IMR-90 (cell line): ENCODE measurements at regions not wholly inside any gene's neighbourhood (a gene's known extent, or its start where the extent isn't known, plus 50 kb on each side); places are given as distances from the start of the nearest gene placed in this dataset.
A peak's percentile ranks its signal among the peaks of the same experiment; 100 is the strongest.

Source experiments
- ATAC-seq: fragments of 200-7000 bp; cut with Tn5 transposase; 2 replicates; pipeline ENCODE4 v1.9.1; 2020; ENCODE audit warnings: low read depth, mild to moderate bottlenecking, moderate library complexity
- BruUV-seq: library from RNA; stranded (reverse); fragments of 400-500 nt; replicated peaks from 2 replicates; lab custom pipeline; 2021; lab: Mats Ljungman, UMichigan
- CTCF ChIA-PET: fragments of 300-600 bp; formaldehyde crosslinking; extraction: SDS; loops from one replicate; lab custom pipeline; 2021; ENCODE audit warnings: antibody characterized with exemption; lab: Yijun Ruan, JAX
- POLR2A ChIA-PET: fragments of 300-600 bp; sonication (Branson Sonifier 250); formaldehyde crosslinking; loops from one replicate; lab custom pipeline; 2022; ENCODE audit warnings: antibody characterized with exemption; ENCODE audit not compliant: unreplicated experiment; lab: Charles Lee
- DNase-seq: peaks from one replicate; pipeline ENCODE4 v3.0.0; 2013
- H2AFZ ChIP-seq: replicated peaks from 2 replicates; pipeline ENCODE3; 2013; ENCODE audit warnings: low read length, mild to moderate bottlenecking; ENCODE audit not compliant: poor library complexity
- H2AK5ac ChIP-seq: 2 replicates; pipeline ENCODE4 v1.6.1; 2013; ENCODE audit warnings: low read depth, low read length, inconsistent platforms
- H2AK9ac ChIP-seq: replicated peaks from 2 replicates; pipeline ENCODE3; 2013; ENCODE audit warnings: mild to moderate bottlenecking, low read depth, low read length, moderate library complexity; ENCODE audit not compliant: poor library complexity
- H2BK120ac ChIP-seq: 2 replicates; pipeline ENCODE4 v1.6.1; 2013; ENCODE audit warnings: low read depth, low read length, inconsistent platforms
- H2BK15ac ChIP-seq: 3 replicates; pipeline ENCODE4 v1.6.1; 2013; ENCODE audit warnings: low read depth, low read length, inconsistent platforms
- H2BK20ac ChIP-seq: 2 replicates; pipeline ENCODE4 v1.6.1; 2013; ENCODE audit warnings: low read depth, mild to moderate bottlenecking, inconsistent platforms, low read length, moderate library complexity
- H2BK5ac ChIP-seq: 2 replicates; pipeline ENCODE4 v1.6.1; 2013; ENCODE audit warnings: mild to moderate bottlenecking, low read depth, low read length, inconsistent platforms; ENCODE audit not compliant: poor library complexity, severe bottlenecking
- H3K14ac ChIP-seq: replicated peaks from 2 replicates; pipeline ENCODE4 v1.6.1; 2013; ENCODE audit warnings: low read depth, low read length, inconsistent platforms
- H3K18ac ChIP-seq: 2 replicates; pipeline ENCODE4 v1.6.1; 2013; ENCODE audit warnings: low read depth, low read length, control low read depth
- H3K23ac ChIP-seq: 2 replicates; pipeline ENCODE4 v1.6.1; 2013; ENCODE audit warnings: low read depth, low read length, inconsistent platforms
- H3K27ac ChIP-seq: 2 replicates; pipeline ENCODE4 v1.5.1; 2013; ENCODE audit warnings: mild to moderate bottlenecking, control low read depth, low read length; ENCODE audit not compliant: insufficient read depth
- H3K27me3 ChIP-seq: 2 replicates; pipeline ENCODE4 v1.6.1; 2013; ENCODE audit warnings: low read length; ENCODE audit not compliant: control insufficient read depth, insufficient read depth
- H3K36me3 ChIP-seq: 2 replicates; pipeline ENCODE4 v1.6.1; 2013; ENCODE audit warnings: low read length, mixed read lengths; ENCODE audit not compliant: control insufficient read depth, insufficient read depth
- H3K4ac ChIP-seq: 2 replicates; pipeline ENCODE4 v1.6.1; 2013; ENCODE audit warnings: low read depth, low read length, inconsistent platforms
- H3K4me1 ChIP-seq: 2 replicates; pipeline ENCODE4 v1.6.1; 2013; ENCODE audit warnings: low read length, mixed read lengths; ENCODE audit not compliant: control insufficient read depth, insufficient read depth
- H3K4me2 ChIP-seq: 2 replicates; pipeline ENCODE4 v1.6.1; 2013; ENCODE audit warnings: low read depth, mild to moderate bottlenecking, control low read depth, low read length, moderate library complexity
- H3K4me3 ChIP-seq: 2 replicates; pipeline ENCODE4 v1.5.1; 2013; ENCODE audit warnings: low read depth, mild to moderate bottlenecking, control low read depth, low read length, moderate library complexity; ENCODE audit not compliant: insufficient read depth
- H3K56ac ChIP-seq: 2 replicates; pipeline ENCODE4 v1.6.1; 2013; ENCODE audit warnings: low read length, inconsistent platforms; ENCODE audit not compliant: insufficient read depth; ENCODE audit errors: extremely low read depth
- H3K79me1 ChIP-seq, 2 experiments: 2 replicates each; pipeline ENCODE4 v1.6.1; 2013; ENCODE audit warnings: low read length in 2 of 2, inconsistent platforms in 1 of 2, low read depth in 1 of 2
- H3K9ac ChIP-seq: 2 replicates; pipeline ENCODE4 v1.6.1; 2013; ENCODE audit warnings: low read depth, low read length, control low read depth
- H3K9me1 ChIP-seq: 2 replicates; pipeline ENCODE4 v1.6.1; 2013; ENCODE audit warnings: low read length, inconsistent platforms; ENCODE audit not compliant: insufficient read depth
- H3K9me3 ChIP-seq: 2 replicates; pipeline ENCODE4 v1.6.1; 2013; ENCODE audit warnings: low read length; ENCODE audit not compliant: control insufficient read depth, insufficient read depth
- H4K20me1 ChIP-seq: 2 replicates; pipeline ENCODE4 v1.6.1; 2013; ENCODE audit warnings: low read length, inconsistent platforms; ENCODE audit not compliant: insufficient read depth
- H4K5ac ChIP-seq: 2 replicates; pipeline ENCODE4 v1.6.1; 2013; ENCODE audit warnings: mild to moderate bottlenecking, low read depth, low read length, control low read depth
- H4K8ac ChIP-seq, 2 experiments: 2 replicates each; pipeline ENCODE4 v1.6.1; 2013; ENCODE audit warnings: low read depth in 2 of 2, low read length in 2 of 2, control low read depth in 1 of 2, inconsistent platforms in 1 of 2
- H4K91ac ChIP-seq: 2 replicates; pipeline ENCODE4 v1.6.1; 2013; ENCODE audit warnings: low read depth, low read length, inconsistent platforms; ENCODE audit not compliant: insufficient read depth
- BHLHE40 ChIP-seq: fragments of 150-350 bp; IDR thresholded peaks from 2 replicates; pipeline ENCODE4 v1.6.1; 2016; ENCODE audit warnings: mild to moderate bottlenecking, low read depth, low read length
- CEBPB ChIP-seq: IDR thresholded peaks from 2 replicates; pipeline ENCODE4 v1.6.1; 2012; ENCODE audit warnings: low read depth, low read length, improper control_type of control experiment
- CHD1 ChIP-seq: IDR thresholded peaks from 2 replicates; pipeline ENCODE4 v1.6.1; 2012; ENCODE audit warnings: low read depth, low read length, improper control_type of control experiment
- CTCF ChIP-seq: conservative IDR thresholded peaks from 2 replicates; pipeline ENCODE4 v1.5.1; 2012; ENCODE audit warnings: mild to moderate bottlenecking, low read depth, low read length, improper control_type of control experiment
- ELK1 ChIP-seq: fragments of 150-350 bp; IDR thresholded peaks from 2 replicates; pipeline ENCODE4 v1.6.1; 2016; ENCODE audit warnings: low read depth, mild to moderate bottlenecking, low read length, moderate library complexity, borderline replicate concordance
- FOS ChIP-seq: fragments of 150-350 bp; IDR thresholded peaks from 2 replicates; pipeline ENCODE4 v1.6.1; 2016; ENCODE audit warnings: low read depth, low read length
- MAFK ChIP-seq: IDR thresholded peaks from 2 replicates; pipeline ENCODE4 v1.6.1; 2012; ENCODE audit warnings: low read depth, low read length, improper control_type of control experiment
- MAZ ChIP-seq: IDR thresholded peaks from 2 replicates; pipeline ENCODE4 v1.6.1; 2012; ENCODE audit warnings: low read depth, mild to moderate bottlenecking, low read length, improper control_type of control experiment, moderate library complexity, borderline replicate concordance
- MXI1 ChIP-seq: IDR thresholded peaks from 2 replicates; pipeline ENCODE4 v1.6.1; 2012; ENCODE audit warnings: low read depth, mild to moderate bottlenecking, low read length, moderate library complexity, borderline replicate concordance
- NFE2L2 ChIP-seq: fragments of 150-350 bp; IDR thresholded peaks from 2 replicates; pipeline ENCODE4 v1.6.1; 2016; ENCODE audit warnings: low read depth, mild to moderate bottlenecking, low read length
- POLR2A ChIP-seq: IDR thresholded peaks from 2 replicates; pipeline ENCODE4 v1.6.1; 2012; ENCODE audit warnings: mild to moderate bottlenecking, low read depth, low read length
- RAD21 ChIP-seq: IDR thresholded peaks from 2 replicates; pipeline ENCODE4 v1.6.1; 2012; ENCODE audit warnings: low read length, improper control_type of control experiment
- RCOR1 ChIP-seq: IDR thresholded peaks from 2 replicates; pipeline ENCODE4 v1.6.1; 2012; ENCODE audit warnings: mild to moderate bottlenecking, low read length, improper control_type of control experiment; ENCODE audit not compliant: insufficient replicate concordance
- RFX5 ChIP-seq: IDR thresholded peaks from 2 replicates; pipeline ENCODE4 v1.8.0; 2012; ENCODE audit warnings: low read depth, mild to moderate bottlenecking, low read length, moderate library complexity
- SMC3 ChIP-seq: fragments of 150-350 bp; IDR thresholded peaks from 2 replicates; pipeline ENCODE4 v1.6.1; 2016; ENCODE audit warnings: low read depth, mild to moderate bottlenecking, antibody characterized with exemption, low read length, moderate library complexity
- USF2 ChIP-seq: fragments of 150-350 bp; IDR thresholded peaks from 2 replicates; pipeline ENCODE4 v1.6.1; 2017; ENCODE audit warnings: mild to moderate bottlenecking, antibody characterized with exemption, low read length, low read depth
- dilution Hi-C: fragments of 300-500 bp; cut with HindIII; formaldehyde crosslinking; loops from one replicate; pipeline ENCODE4 v1.14.3; 2018; ENCODE audit warnings: low sequenced_read_pairs; ENCODE audit not compliant: unreplicated experiment
- in situ Hi-C: fragments of 300-500 bp; cut with MboI; formaldehyde crosslinking; loops from 3 replicates; pipeline ENCODE4 v1.14.3; 2019; ENCODE audit warnings: low sequenced_read_pairs, inconsistent platforms, mixed read lengths
- intact Hi-C: fragments of 100-400 bp; cut with micrococcal nuclease; formaldehyde crosslinking; loops from 2 replicates; pipeline ENCODE4 v1.10.0; 2022

GRCh38 chr6:113363866-113364265 lies 493.3 kb upstream of the MARCKS start:
- H3K56ac ChIP-seq = no peak overlapping the region
- H3K9me1 ChIP-seq = peaks cover 3% of the 10 kb centered on the region
- no peak overlapping the region for H4K5ac ChIP-seq
- H2AK9ac ChIP-seq = no peak overlapping the region
- BruUV-seq = no TSS peak
- H3K23ac ChIP-seq = no peak overlapping the region
- TF ChIP-seq POLR2A = no peak
- TF ChIP-seq NFE2L2 = no peak
- TF ChIP-seq ELK1 = no peak
- TF ChIP-seq BHLHE40 = no peak
- TF ChIP-seq USF2 = no peak
- TF ChIP-seq RCOR1 = no peak
- no peak for TF ChIP-seq CTCF
- TF ChIP-seq MXI1 = no peak
- TF ChIP-seq FOS = no peak
- no peak for TF ChIP-seq CEBPB
- no peak for TF ChIP-seq MAFK
- TF ChIP-seq CHD1 = no peak
- no peak for TF ChIP-seq RFX5
- no peak for TF ChIP-seq SMC3
- no peak for TF ChIP-seq RAD21
- no peak for TF ChIP-seq MAZ
- peak; percentile 50 for DNase-seq
- no peaks in the 10 kb centered on the region for H3K9me3 ChIP-seq
- H3K79me1 ChIP-seq = no peaks in the 10 kb centered on the region; a peak in 1 of 4 replicates
- no peak for ATAC-seq
- no peak overlapping the region for H3K14ac ChIP-seq
- peaks cover 27% of the 10 kb centered on the region for H3K4me1 ChIP-seq
- H2BK5ac ChIP-seq = peak overlapping the region; percentile 97
- H2AK5ac ChIP-seq = no peak overlapping the region
- POLR2A ChIA-PET = no interaction called here
- no peak overlapping the region; a peak in 1 of 4 replicates for H4K8ac ChIP-seq
- CTCF ChIA-PET = no interaction called here
- H2AFZ ChIP-seq = no peak overlapping the region
- intact Hi-C loops = no loop called here
- no peaks in the 10 kb centered on the region; the same call in 1 of the 2 replicates for H3K36me3 ChIP-seq
- H3K27me3 ChIP-seq = no peaks in the 10 kb centered on the region
- no peak overlapping the region for H3K27ac ChIP-seq
- H2BK15ac ChIP-seq = no peak overlapping the region
- H4K20me1 ChIP-seq = no peaks in the 10 kb centered on the region
- dilution Hi-C loops = no loop called here
- no peak overlapping the region for H3K4me3 ChIP-seq
- H3K4me2 ChIP-seq = no peak overlapping the region
- H2BK20ac ChIP-seq = no peak overlapping the region
- no peak overlapping the region for H2BK120ac ChIP-seq
- H3K18ac ChIP-seq = no peak overlapping the region
- H4K91ac ChIP-seq = no peak overlapping the region
- no peak overlapping the region for H3K4ac ChIP-seq
- H3K9ac ChIP-seq = no peak overlapping the region
- in situ Hi-C loops = no loop called here
